ENCODE measurements at regions not wholly inside any gene's neighbourhood (a gene's known extent, or its start where the extent isn't known, plus 50 kb on each side); places are given as distances from the start of the nearest gene placed in this dataset.

DNA sequence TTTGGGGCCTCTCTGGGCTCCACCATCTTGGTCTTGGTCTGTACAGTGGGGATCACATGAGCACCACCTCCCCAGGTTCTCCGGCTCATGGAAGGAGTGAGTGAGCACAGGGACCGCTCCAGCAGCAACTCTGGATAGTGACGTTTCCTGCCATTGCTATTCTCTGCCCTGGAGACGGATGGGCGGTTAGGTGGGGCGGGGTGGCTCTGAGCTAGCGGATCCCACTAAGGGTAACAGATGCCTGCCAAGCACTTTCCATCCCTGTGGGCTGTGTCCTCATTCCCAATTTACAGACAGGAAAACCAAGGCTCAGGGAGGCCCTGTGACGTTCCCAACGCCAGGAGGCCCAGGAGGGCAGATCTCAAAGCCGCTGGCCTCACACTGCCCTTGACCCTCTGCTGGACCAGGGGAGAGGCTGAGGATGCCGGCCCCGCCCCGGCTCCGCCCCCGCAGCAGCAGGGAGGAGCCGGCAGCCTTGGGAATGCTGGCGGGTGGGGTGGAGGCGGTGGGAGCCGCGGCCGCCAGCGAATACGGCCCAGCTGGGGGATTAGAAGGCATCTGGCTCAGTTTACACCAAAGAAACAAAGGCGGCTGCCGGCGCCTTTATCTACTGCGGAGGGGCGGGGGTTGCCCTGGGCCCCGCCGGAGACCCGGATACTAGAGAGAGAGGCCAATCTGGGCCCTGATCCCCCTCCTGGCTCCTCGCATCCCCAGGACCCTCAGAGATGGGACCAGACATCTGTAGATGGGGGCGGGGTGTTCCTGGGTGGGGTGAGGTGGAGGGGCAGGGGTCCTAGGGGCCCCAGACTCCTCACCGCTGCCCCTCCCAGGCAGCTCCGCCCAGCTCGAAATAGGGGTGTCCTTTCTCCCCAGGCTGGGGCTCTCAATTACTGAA, 122.3 kb upstream of the CIBAR2 start:
- TF ChIP-seq, protein P1, sequence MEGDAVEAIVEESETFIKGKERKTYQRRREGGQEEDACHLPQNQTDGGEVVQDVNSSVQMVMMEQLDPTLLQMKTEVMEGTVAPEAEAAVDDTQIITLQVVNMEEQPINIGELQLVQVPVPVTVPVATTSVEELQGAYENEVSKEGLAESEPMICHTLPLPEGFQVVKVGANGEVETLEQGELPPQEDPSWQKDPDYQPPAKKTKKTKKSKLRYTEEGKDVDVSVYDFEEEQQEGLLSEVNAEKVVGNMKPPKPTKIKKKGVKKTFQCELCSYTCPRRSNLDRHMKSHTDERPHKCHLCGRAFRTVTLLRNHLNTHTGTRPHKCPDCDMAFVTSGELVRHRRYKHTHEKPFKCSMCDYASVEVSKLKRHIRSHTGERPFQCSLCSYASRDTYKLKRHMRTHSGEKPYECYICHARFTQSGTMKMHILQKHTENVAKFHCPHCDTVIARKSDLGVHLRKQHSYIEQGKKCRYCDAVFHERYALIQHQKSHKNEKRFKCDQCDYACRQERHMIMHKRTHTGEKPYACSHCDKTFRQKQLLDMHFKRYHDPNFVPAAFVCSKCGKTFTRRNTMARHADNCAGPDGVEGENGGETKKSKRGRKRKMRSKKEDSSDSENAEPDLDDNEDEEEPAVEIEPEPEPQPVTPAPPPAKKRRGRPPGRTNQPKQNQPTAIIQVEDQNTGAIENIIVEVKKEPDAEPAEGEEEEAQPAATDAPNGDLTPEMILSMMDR (IDR thresholded peaks at IDR 0.05; ENCODE audit: extremely low read depth, insufficient read depth, missing control alignments) = no peak
- DNase-seq (ENCODE audit: low spot score) = no peak
- in situ Hi-C loops (cut with MboI; ENCODE audit: low pct_unique_long_range_greater_than_20kb, low sequenced_read_pairs, unreplicated experiment) = no loop called here

DNA sequence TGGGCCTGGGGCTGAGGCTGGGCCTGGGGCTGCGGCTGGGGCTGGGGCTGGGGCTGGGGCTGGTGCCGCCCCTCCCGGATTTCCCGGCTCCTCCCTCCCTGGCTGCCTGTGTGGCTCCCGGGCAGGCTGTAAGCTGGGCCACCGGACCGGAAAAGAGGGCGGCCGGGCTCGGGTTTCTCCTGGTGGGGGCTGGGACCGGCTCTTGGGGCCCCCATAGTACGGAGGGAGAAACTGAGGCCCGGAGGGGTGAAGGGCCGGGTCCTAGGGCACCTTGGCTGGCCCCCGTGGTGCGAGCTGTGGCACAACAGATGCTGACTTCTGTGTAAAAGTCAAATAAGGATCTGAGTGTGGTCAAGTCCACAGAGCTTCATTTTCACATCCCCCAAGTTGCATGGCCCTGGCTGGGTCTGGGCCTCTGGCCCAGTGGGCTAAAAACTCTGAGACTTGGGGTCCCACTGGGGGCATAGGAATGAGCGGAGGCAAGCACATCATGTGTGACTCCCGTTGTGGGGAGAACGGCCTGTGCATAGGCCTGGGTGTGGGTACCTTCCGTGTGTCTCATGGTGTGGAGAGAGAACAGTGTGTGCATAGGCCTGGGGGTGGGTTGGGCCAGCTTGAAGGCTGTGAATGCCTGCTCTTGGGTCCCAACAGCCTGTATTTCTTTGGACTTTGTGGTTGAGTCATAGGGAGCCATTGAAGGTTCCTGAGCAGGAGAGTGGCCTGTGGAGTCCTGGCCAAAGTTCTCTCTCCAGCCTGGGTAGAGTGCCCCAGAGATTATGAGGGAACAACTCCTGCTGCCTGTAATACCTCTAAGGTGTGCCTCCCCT, 123.9 kb upstream of the CIBAR2 start:
- in situ Hi-C loops (cut with MboI; ENCODE audit: low pct_unique_long_range_greater_than_20kb, low sequenced_read_pairs, unreplicated experiment) = no loop called here
- peak; percentile 86 for DNase-seq (ENCODE audit: low spot score)
- TF ChIP-seq, protein P1 (IDR thresholded peaks at IDR 0.05; ENCODE audit: extremely low read depth, insufficient read depth, missing control alignments) = no peak

DNA sequence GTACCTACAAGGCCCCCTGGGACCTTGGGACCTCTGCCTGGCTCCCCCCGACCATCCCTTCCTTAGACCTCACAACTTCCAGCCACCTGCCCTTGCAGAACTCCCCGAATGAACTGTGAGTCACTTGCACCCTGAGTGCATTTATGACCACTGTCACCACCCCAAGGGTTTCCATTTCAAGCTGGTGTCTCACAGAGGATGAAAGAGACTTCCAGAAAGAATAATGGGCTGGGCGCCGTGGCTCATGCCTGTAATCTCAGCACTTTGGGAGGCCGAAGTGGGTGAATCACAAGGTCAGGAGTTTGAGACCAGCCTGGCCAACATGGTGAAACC, 124.5 kb upstream of the CIBAR2 start:
- TF ChIP-seq, protein P1 (IDR thresholded peaks at IDR 0.05; ENCODE audit: extremely low read depth, insufficient read depth, missing control alignments) = no peak
- no peak for DNase-seq (ENCODE audit: low spot score)
- in situ Hi-C loops (cut with MboI; ENCODE audit: low pct_unique_long_range_greater_than_20kb, low sequenced_read_pairs, unreplicated experiment) = no loop called here

DNA sequence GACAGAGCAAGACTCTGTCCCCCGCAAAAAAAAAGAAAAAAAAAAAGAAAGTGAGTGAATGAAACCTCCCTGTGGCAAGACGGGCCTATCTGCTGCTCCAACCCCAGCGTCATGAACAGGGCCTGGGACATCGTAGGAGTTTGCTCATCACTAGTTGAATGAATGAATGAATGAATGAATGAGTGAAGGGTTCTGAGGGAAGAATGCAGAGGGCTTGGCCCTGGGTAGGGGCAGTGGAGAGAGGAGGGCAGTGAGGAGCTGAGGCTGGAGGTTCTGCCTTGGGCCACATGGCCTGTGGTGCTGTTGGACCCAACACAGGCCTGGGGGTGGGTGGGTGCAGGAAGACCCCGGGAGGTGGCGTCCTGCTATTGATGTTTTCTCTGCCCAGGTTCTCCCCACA, 125.5 kb upstream of the CIBAR2 start:
- TF ChIP-seq, protein P1 (IDR thresholded peaks at IDR 0.05; ENCODE audit: extremely low read depth, insufficient read depth, missing control alignments) = no peak
- DNase-seq (ENCODE audit: low spot score) = no peak
- in situ Hi-C loops (cut with MboI; ENCODE audit: low pct_unique_long_range_greater_than_20kb, low sequenced_read_pairs, unreplicated experiment) = no loop called here

DNA sequence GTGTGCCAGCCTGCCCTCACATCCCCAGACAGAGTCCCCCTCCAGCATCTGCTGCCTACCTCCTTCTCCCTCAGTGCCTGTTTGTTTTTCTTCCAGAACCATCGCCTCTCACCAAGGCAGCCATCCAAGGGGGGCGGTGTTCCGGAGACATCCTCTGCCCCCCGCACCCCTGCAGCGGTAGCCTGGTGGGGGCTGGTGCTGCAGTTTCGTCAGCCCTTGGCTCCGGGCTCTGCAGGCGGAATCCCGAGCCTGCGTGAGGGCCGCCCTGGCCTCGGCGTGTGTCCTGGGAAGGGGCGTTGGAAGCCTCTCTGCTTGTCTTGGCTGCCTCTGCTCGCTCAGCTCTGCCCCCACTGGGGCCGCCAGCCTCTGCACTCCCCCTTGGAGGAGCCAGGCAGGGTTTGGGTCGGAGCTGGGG, 126.0 kb upstream of the CIBAR2 start:
- in situ Hi-C loops (cut with MboI; ENCODE audit: low pct_unique_long_range_greater_than_20kb, low sequenced_read_pairs, unreplicated experiment) = no loop called here
- TF ChIP-seq, protein P1 (IDR thresholded peaks at IDR 0.05; ENCODE audit: extremely low read depth, insufficient read depth, missing control alignments) = no peak
- DNase-seq (ENCODE audit: low spot score) = no peak

DNA sequence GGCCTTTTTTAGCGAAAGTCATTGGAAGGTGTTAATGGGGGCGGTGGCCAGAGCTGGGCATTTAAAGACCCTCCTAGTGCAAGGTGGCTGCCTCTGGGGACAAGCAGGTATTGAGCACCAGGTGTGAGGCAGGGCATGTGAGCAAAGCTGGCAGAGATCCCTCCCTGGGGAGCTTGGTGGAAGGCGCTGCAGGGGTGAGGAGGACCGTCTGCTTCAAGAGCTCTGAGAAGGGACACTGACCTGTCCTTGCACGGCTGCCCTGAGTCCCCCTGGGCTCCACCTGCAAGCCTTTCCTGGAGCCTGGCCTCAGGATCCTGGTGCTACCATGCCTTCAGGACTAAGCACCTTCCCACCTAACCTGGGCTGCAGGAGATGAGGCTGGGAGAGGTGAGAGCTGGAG, 127.0 kb upstream of the CIBAR2 start:
- in situ Hi-C loops (cut with MboI; ENCODE audit: low pct_unique_long_range_greater_than_20kb, low sequenced_read_pairs, unreplicated experiment) = no loop called here
- DNase-seq (ENCODE audit: low spot score) = no peak
- TF ChIP-seq, protein P1 (IDR thresholded peaks at IDR 0.05; ENCODE audit: extremely low read depth, insufficient read depth, missing control alignments) = no peak
